Activated T-cell treated with anti-CD3 and anti-CD28 coated beads, Interleukin-2, amount 50 U/mL, for 72 hours (primary cell): ENCODE measurements at regions not wholly inside any gene's neighbourhood (a gene's known extent, or its start where the extent isn't known, plus 50 kb on each side); places are given as distances from the start of the nearest gene placed in this dataset.
A peak's percentile ranks its signal among the peaks of the same experiment; 100 is the strongest.

Source experiments
- ATAC-seq, 2 donors: fragments of 150-1000 bp; cut with Tn5 transposase; replicated peaks in 1 of 2; 2 replicates each; pipeline ENCODE4 v1.10.0; 2021; ENCODE audit warnings: moderate library complexity in 2 of 2, mild to moderate bottlenecking in 1 of 2
- DNase-seq, 2 donors: peaks; one replicate each; pipeline ENCODE4 v3.0.0; 2021 to 2022; ENCODE audit warnings: mixed read lengths in 1 of 2
- H3K27ac Mint-ChIP-seq: one replicate; pipeline ENCODE4 v1.8.0; 2022; ENCODE audit warnings: mild to moderate bottlenecking, moderate library complexity, mixed read lengths
- H3K27me3 Mint-ChIP-seq: one replicate; pipeline ENCODE4 v1.8.0; 2022; ENCODE audit warnings: low read depth, mixed read lengths
- H3K36me3 Mint-ChIP-seq, 2 donors: one replicate each; pipeline ENCODE4 v1.8.0; 2022; ENCODE audit warnings: mixed read lengths in 2 of 2, mild to moderate bottlenecking in 1 of 2; ENCODE audit not compliant: insufficient read depth in 2 of 2
- H3K4me1 Mint-ChIP-seq: one replicate; pipeline ENCODE4 v1.8.0; 2022; ENCODE audit warnings: low read depth, mixed read lengths
- H3K4me3 Mint-ChIP-seq, 2 donors: one replicate each; pipeline ENCODE4 v1.8.0; 2022; ENCODE audit warnings: mild to moderate bottlenecking in 2 of 2, mixed read lengths in 2 of 2, moderate library complexity in 2 of 2
- H3K9me3 Mint-ChIP-seq, 2 donors: one replicate each; pipeline ENCODE4 v1.8.0; 2022; ENCODE audit warnings: mixed read lengths in 2 of 2

DNA sequence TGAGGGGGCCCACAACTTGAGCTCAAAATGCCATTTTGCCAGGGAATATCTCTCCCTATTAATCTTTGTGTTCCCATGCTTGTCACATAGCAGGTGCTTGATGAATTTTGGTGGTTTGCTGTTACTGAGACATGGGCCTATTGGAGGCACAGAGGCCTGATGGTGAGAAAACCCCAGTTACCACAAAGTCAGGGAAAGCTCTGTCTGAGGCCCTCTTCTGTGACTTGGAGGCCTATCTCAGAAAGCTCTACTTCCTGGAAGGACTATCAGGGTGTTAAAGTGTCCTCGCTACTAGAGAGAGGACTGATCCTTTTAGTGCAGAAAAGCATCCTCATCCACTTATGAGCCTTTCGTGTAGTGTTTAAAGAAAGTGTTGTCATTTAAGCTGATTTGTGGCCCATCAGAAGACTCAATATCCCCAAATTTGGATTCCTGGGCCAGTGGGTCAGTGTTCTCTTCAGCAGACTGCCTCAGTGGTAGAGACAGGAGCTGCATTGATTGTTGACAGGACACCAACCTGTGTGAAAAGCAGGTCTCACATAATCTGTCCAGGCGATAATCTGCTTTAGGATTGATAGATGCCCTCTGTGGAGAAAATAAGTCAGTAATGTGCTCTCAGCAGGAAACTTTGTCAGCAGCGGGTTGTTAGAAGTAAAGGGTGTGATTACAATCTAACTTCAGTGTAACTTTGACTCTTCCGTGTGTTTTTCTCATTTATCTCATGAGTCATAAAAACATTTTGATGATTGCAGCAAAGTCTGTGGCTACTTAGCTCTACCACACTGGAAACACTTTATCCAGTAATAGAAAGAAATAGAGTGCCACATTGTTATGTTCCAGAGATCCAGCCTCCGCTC, 121.0 kb downstream of the AKAP11 start:
- Mint-ChIP-seq H3K4me3 (peak overlapping the region; percentile 90 to 95), H3K4me1 (peaks cover 77% of the 10 kb centered on the region), H3K27ac (peak overlapping the region; percentile 99), H3K27me3 (no peaks in the 10 kb centered on the region), H3K36me3 (peaks cover 15 to 22% of the 10 kb centered on the region in 2 donors), H3K9me3 (peaks cover 3 to 4% of the 10 kb centered on the region in 2 donors)
- peak; percentile 63 to 67 for ATAC-seq
- DNase-seq, result peak; percentile 54 to 57

DNA sequence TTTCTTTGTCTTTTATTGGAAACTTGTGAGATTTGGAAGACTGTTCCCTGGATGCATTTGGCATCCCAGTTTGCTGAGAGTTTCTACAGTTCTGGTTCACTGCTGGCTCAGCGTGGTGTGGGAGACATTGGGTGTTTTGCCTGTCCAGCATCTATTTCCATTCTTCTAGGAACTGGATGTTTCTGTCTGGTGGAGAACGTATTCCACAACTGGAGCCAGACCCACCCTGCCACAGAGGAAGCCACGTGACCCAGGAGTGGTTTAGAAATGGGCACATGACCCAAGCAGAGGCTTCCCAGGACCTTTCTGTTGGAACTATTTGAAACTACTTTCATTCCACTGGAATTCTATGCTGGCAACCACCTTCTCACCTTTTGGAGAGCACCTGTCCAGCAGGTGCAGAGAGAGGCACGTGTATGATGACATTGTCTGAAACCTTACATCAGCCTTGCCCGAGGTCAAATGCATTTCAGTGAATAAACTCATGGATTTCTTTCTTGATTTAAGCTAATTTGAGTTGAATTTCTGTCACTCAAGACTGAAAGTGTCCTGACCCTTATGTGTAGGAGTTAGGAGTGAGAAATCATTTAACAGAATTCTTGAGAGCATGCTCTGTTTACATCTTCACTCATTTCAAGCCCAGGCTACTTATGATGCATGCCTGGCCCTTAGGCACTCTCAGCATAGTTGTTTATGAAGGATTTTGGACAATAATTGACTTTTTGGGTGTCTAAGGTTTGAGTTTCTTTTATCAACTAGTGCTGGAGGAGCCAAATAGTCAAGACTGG, 121.8 kb downstream of the AKAP11 start:
- peak; percentile 34 to 39 for DNase-seq
- Mint-ChIP-seq H3K9me3 (peaks cover 3 to 4% of the 10 kb centered on the region in 2 donors), H3K36me3 (peaks cover 19 to 29% of the 10 kb centered on the region in 2 donors), H3K4me3 (peak overlapping the region; percentile 90 to 95), H3K27me3 (no peaks in the 10 kb centered on the region), H3K4me1 (peaks cover 77% of the 10 kb centered on the region), H3K27ac (peak overlapping the region; percentile 99)
- peak; percentile 53 to 59 for ATAC-seq

DNA sequence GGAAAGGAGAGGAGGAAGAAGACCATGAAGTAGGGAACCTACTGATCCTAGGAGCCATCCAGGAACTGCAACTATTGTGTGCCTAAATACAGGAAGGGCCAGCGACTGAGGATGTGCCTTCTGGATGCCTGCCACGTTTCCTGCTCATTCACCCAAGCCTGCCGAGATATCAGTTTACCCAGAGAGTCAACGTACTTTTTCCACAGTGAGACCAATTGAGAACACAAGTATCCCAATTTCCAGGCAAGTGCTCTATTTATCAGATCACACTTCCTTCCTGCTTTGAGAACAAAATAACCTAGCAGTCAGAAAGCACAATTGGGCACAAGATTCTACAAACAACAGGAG, 122.4 kb downstream of the AKAP11 start:
- peaks cover 3 to 4% of the 10 kb centered on the region in 2 donors for H3K9me3 Mint-ChIP-seq
- peak overlapping the region; percentile 90 to 95 for H3K4me3 Mint-ChIP-seq
- H3K36me3 Mint-ChIP-seq, result peaks cover 20 to 29% of the 10 kb centered on the region in 2 donors
- no peak for DNase-seq
- no peaks in the 10 kb centered on the region for H3K27me3 Mint-ChIP-seq
- no peak for ATAC-seq
- peaks cover 77% of the 10 kb centered on the region for H3K4me1 Mint-ChIP-seq
- peak overlapping the region; percentile 99 for H3K27ac Mint-ChIP-seq

DNA sequence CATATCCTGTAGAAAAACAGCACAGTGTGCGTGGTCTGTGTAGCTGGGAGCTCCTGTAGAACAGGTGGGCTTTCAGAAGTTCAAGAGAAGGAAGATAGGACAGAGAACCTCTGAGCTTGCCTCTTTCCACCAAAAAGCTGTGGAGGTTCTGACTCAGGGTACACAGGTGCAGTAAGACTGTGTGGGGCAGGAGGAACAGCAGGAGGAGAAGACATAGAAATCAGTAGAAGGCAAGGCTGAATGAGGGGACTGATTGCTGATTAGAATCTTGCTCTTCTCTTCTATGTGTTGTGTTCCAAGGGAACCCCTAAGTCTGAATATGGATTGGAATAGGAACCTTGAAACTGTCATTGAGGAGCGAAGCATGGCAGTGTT, 122.7 kb downstream of the AKAP11 start:
- DNase-seq (peak in 1 of 2 donors; percentile 38), ATAC-seq (peak; percentile 16 to 33)
- Mint-ChIP-seq H3K9me3 (peaks cover 3 to 7% of the 10 kb centered on the region in 2 donors), H3K4me3 (peak overlapping the region; percentile 90 to 95), H3K27me3 (no peaks in the 10 kb centered on the region), H3K36me3 (peaks cover 22 to 32% of the 10 kb centered on the region in 2 donors), H3K4me1 (peaks cover 81% of the 10 kb centered on the region), H3K27ac (peak overlapping the region; percentile 99)

DNA sequence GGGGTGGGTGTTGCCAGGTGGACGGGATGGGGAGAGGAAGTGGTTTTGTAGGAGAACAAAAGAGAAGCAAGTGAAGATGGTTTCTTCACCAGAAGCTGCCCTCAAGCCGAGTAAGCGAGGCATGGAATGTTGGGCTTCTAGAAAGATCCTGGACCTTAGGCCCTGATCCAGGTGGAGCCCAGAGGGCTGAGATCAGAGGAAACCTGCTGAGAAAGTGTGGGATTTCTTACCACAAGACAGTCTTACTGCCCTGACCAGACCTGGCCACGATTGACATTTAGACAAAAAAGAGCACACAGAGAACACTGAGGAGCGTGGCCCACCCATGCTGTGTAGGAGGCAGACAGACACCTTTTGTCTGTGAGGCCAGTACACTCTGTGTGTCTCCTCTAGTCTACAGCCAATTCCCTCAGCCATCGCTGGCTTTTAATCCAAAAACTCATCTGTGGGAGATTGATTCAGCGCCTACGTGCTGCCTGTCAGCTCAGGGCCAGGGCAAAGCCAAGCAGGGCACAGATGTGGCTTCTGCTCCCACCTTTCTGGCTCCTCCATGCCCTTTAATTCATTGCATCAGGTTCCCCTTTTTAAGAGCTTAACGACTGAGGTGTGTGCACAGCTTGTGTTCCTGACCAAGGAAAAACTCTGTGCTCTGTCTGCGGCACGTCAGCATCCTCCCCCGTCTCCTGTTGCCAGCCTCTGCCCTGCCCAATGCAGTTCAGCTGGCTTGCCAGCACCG, 123.3 kb downstream of the AKAP11 start:
- Mint-ChIP-seq H3K4me1 (peaks cover 85% of the 10 kb centered on the region), H3K27me3 (no peaks in the 10 kb centered on the region), H3K27ac (peak overlapping the region; percentile 99), H3K4me3 (peak overlapping the region; percentile 90 to 95), H3K36me3 (peaks cover 22 to 32% of the 10 kb centered on the region in 2 donors), H3K9me3 (peaks cover 3 to 5% of the 10 kb centered on the region in 2 donors)
- ATAC-seq (peak; percentile 6 to 10), DNase-seq (peak; percentile 53 to 64)

DNA sequence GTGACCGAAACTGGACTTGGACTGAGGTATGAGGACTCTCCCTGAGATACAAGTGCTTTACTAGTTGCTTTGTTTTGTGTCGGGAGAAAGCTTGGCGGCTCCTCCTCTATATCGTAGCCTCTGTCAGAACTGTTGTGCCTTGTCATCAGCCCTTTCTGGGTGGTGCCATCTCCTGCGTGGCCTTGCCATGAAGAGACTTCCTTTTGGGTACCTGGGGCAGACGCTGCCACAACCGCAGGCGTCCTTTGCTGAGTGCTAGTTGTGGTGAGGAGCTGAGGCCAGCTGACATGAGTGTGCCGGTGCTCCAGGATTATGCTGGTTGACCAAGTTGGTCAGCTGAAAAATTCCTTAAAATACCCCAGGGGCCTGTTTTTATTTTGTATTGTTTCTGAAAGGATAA, 124.5 kb downstream of the AKAP11 start:
- peak overlapping the region; percentile 90 to 95 for H3K4me3 Mint-ChIP-seq
- peaks cover 82% of the 10 kb centered on the region for H3K4me1 Mint-ChIP-seq
- H3K27ac Mint-ChIP-seq, result peak overlapping the region; percentile 99
- DNase-seq (peak; percentile 81 to 82), ATAC-seq (peak; percentile 54 to 56)
- H3K27me3 Mint-ChIP-seq, result no peaks in the 10 kb centered on the region
- peaks cover 0 to 3% of the 10 kb centered on the region in 2 donors for H3K9me3 Mint-ChIP-seq
- peaks cover 23 to 25% of the 10 kb centered on the region in 2 donors for H3K36me3 Mint-ChIP-seq

DNA sequence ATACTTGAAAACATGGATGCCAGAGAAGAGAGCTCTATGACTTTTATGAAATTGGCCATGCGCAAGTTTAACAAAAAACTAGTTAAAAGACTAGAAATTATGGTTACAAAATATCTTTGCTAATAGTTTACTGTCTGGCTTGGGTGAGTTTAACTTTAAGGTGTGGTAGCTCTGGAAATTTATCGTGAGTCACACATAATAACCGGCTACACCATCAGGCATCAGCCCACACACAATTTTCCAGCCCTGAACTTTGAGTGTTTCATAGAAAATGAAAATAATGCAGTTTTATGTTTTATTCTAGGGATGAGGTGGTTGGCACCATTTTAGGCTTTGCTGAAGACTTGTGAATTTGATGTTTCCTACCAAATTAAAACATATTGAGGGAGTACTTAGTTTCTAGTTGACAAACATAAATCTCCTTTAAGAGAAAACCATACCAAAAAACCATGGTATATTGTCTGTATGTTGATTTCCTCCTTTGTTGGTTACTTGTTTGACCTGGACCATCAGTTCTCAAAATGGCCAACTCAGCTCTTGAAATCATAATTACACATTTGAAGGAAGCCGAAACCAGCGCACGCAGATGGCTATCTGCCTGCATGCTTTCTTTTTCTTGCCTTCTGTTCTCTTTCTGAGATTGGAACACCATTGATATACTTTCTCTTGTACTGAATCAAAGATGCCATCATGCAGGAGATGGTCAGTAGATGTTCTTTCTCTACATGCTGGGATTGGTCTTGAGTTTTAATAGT, 125.1 kb downstream of the AKAP11 start:
- H3K4me1 Mint-ChIP-seq, result peaks cover 82% of the 10 kb centered on the region
- H3K9me3 Mint-ChIP-seq, result peaks cover 0 to 3% of the 10 kb centered on the region in 2 donors
- peak overlapping the region; percentile 90 to 95 for H3K4me3 Mint-ChIP-seq
- peak overlapping the region; percentile 99 for H3K27ac Mint-ChIP-seq
- peaks cover 23 to 25% of the 10 kb centered on the region in 2 donors for H3K36me3 Mint-ChIP-seq
- ATAC-seq (no peak), DNase-seq (no peak)
- no peaks in the 10 kb centered on the region for H3K27me3 Mint-ChIP-seq

DNA sequence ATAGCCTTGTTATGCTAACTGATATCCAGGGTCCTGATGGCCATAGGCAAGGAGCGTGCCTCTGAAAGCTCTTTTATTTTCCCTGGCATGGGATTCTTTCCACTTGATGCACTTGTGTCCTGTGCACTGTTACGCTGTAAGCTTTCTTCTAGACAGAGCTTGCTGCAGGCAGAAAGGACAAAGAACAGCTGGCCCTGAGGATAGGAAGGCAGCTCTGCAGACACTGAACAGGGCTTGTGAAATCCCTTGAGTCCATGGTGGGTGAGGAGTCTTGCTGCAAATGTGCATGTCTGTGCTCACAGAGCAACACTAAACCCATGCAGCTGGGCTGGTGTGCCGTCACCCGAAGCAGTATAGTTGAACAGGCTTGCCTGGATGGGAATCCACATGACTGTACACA, 126.6 kb downstream of the AKAP11 start:
- DNase-seq (no peak), ATAC-seq (no peak)
- H3K27me3 Mint-ChIP-seq, result no peaks in the 10 kb centered on the region
- H3K4me1 Mint-ChIP-seq, result peaks cover 82% of the 10 kb centered on the region
- peaks cover 30 to 31% of the 10 kb centered on the region in 2 donors for H3K36me3 Mint-ChIP-seq
- peaks cover 0 to 5% of the 10 kb centered on the region in 2 donors for H3K9me3 Mint-ChIP-seq
- H3K27ac Mint-ChIP-seq, result no peak overlapping the region
- H3K4me3 Mint-ChIP-seq, result peak overlapping the region; percentile 58 to 90

DNA sequence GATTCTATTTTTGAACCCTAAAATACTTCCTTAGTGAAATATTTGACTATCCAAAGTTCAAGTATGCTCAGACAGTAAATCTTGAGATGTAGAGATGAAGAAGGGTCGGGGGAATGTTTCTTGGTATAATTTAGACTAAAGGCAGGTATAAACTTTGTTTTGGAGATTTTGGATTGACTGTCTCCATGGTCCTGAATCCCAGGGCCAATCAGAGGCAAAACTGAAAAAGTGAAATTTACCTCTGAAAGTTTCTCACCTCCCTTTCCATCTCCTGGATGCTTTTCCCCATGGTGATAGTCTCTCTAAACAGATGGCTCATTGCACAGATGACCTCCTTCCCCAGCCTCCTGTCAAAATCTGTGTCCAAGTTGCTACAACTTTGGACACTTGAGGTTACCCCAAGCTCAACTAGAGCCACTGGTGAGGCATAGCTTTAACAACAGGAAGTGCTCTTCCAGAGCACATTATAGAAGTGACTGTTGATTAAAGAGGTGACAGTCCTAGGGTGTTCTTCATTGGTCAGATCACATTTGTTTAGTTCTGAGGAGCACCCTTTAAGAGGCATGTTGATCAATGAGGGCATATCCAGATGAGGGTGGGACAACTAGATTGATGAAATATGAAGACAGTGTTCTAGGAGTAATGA, 128.4 kb downstream of the AKAP11 start:
- ATAC-seq, result no peak
- Mint-ChIP-seq H3K4me1 (peaks cover 75% of the 10 kb centered on the region), H3K27ac (no peak overlapping the region), H3K36me3 (peaks cover 27 to 28% of the 10 kb centered on the region in 2 donors), H3K4me3 (peak overlapping the region; percentile 40 to 46), H3K9me3 (peaks cover 0 to 5% of the 10 kb centered on the region in 2 donors), H3K27me3 (no peaks in the 10 kb centered on the region)
- no peak for DNase-seq

DNA sequence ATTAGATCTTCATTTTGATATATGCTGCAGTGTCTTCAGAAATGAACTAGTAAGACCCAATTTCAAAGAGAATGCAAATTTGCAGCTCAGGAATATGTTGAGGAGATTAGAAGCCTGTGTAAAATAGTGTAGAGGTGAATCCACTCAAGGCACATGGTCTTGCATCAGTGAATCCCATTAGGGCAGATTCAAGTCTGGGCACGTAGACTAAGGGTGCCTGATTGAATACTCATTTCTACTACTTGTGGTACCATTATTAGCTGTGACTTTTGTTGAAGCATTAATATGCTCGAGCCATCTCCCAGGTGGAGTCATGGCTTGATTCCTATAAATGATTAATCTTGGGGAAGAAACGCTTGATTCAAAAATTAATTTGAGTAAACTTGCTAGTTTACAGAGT, 129.4 kb downstream of the AKAP11 start:
- H3K27me3 Mint-ChIP-seq, result no peaks in the 10 kb centered on the region
- ATAC-seq, result no peak
- H3K4me1 Mint-ChIP-seq, result peaks cover 86% of the 10 kb centered on the region
- peaks cover 27 to 28% of the 10 kb centered on the region in 2 donors for H3K36me3 Mint-ChIP-seq
- H3K27ac Mint-ChIP-seq, result peak overlapping the region; percentile 9
- H3K4me3 Mint-ChIP-seq, result peak overlapping the region; percentile 22 to 42
- H3K9me3 Mint-ChIP-seq, result peaks cover 0 to 5% of the 10 kb centered on the region in 2 donors
- no peak for DNase-seq

DNA sequence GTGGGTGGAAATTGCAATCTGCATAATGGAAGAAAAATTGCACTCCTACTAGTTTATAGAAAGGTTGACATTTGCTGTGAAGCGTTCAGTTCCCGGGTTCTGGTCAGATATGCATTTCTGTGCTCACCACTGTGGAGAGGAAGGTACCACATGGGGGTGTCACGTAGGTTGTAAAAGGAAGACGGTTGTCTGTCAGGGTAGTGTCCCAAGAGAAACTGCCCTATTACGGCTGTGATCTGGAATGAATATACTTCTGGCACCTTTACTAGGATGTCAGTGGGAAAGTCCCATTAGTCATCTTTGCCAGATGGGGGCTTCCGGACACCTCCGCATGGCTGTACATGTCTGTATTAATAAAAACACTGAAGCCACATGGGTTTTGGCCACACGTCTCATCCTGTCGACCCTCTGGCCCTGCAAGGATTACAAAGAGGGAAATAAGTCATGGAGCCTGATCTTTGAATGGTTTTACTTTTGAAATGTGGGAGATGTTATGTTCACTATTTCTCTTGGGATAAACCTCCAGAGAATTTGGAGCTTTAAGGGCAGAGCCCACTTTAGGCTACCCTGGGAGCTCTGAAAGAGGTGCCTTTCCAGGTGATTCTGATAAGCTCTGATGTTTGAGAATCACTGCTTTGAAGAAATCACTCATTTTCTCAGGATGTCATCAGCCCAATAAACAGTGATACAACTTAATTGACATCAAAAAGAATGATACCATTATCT, 133.9 kb downstream of the AKAP11 start:
- peaks cover 0 to 5% of the 10 kb centered on the region in 2 donors for H3K9me3 Mint-ChIP-seq
- peaks cover 20 to 23% of the 10 kb centered on the region in 2 donors for H3K36me3 Mint-ChIP-seq
- H3K4me3 Mint-ChIP-seq, result peak overlapping the region; percentile 75 to 84
- peak overlapping the region; percentile 96 for H3K27ac Mint-ChIP-seq
- ATAC-seq (peak; percentile 78 to 84), DNase-seq (peak; percentile 70 to 71)
- no peaks in the 10 kb centered on the region for H3K27me3 Mint-ChIP-seq
- H3K4me1 Mint-ChIP-seq, result peaks cover 74% of the 10 kb centered on the region
